ENCODE measurements at regions not wholly inside any gene's neighbourhood (a gene's known extent, or its start where the extent isn't known, plus 50 kb on each side); places are given as distances from the start of the nearest gene placed in this dataset.

DNA sequence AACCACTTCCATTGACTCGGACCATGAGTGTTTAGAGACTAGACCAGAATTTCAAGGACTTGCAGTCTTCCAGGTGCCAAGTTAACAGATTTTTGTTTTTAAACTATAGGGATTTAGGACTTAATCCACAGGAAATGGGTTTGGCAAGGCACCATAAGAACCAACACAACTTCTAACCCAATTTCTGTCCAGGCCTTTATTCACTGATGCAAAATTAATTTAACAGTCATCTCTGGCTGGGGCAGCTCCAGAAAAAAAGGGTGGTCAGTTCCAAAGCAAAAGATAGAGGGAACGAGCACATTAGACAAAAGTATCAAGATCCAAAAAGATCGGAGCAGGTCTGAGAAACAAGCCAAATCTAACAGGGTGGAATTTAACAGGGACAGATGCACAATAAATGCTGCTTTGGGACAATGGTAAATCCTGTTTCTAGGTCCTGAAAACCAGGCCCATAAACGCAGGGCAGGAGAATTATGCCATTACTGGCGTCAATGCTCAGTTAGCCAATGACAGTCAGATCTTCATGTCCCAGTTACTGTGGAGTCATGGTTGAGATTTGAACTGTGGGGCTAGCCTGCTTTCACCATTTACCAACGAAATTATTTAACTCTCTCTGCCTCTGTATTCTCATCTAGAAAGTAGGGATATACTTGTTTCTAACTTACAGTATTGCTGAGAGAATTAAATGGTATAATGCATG, 590.8 kb upstream of the BRINP1 start:
- TF ChIP-seq, protein P1, sequence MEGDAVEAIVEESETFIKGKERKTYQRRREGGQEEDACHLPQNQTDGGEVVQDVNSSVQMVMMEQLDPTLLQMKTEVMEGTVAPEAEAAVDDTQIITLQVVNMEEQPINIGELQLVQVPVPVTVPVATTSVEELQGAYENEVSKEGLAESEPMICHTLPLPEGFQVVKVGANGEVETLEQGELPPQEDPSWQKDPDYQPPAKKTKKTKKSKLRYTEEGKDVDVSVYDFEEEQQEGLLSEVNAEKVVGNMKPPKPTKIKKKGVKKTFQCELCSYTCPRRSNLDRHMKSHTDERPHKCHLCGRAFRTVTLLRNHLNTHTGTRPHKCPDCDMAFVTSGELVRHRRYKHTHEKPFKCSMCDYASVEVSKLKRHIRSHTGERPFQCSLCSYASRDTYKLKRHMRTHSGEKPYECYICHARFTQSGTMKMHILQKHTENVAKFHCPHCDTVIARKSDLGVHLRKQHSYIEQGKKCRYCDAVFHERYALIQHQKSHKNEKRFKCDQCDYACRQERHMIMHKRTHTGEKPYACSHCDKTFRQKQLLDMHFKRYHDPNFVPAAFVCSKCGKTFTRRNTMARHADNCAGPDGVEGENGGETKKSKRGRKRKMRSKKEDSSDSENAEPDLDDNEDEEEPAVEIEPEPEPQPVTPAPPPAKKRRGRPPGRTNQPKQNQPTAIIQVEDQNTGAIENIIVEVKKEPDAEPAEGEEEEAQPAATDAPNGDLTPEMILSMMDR (conservative IDR thresholded peaks at IDR 0.05; ENCODE audit: control insufficient read depth, insufficient read depth, low read depth, low read length): no peak
- H3K4me3 ChIP-seq (ENCODE audit: control insufficient read depth, low read depth, low read length): no peak overlapping the region
- DNase-seq (ENCODE audit: low read depth): peak; percentile 6

DNA sequence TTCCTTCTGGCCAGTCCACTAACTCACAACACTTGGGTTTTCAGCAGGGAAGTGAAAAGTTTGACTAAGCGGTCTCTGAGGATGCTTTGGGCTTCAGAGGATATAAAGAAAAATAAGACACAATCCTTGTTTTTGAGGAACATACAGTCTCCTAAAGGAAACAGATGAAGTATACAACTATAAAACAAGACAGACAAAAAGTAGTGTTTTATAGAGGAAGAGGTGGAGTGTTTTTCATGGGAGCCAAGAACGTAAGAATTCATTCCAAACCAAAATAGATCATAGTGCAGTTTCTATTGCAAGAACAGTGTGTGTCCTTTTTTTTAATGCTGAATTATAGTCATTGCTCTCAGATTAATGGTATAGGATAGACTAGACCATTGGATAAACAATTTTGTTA, 586.9 kb upstream of the BRINP1 start:
- DNase-seq (ENCODE audit: low read depth): no peak
- TF ChIP-seq, protein P1 (conservative IDR thresholded peaks at IDR 0.05; ENCODE audit: control insufficient read depth, insufficient read depth, low read depth, low read length): no peak
- no peak overlapping the region for H3K4me3 ChIP-seq (ENCODE audit: control insufficient read depth, low read depth, low read length)

DNA sequence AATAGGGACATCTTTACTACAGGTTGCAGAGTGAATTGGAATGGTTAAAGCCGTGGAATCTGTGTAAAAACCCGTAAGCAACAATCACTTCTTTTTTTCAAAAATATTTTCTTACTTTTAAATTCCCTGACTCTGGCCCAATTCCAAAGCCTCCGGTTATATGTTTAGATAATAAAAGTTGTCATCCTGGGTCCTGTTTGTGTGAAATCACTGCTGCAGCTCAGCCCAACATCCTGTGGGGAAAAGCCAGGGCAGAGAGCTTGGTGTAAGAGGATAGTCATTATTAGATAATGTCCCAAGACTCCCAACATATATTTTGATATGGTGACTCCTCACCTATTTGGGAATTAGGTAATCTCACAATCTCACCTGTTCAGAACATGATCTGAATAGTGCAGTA, 586.0 kb upstream of the BRINP1 start:
- no peak for DNase-seq (ENCODE audit: low read depth)

DNA sequence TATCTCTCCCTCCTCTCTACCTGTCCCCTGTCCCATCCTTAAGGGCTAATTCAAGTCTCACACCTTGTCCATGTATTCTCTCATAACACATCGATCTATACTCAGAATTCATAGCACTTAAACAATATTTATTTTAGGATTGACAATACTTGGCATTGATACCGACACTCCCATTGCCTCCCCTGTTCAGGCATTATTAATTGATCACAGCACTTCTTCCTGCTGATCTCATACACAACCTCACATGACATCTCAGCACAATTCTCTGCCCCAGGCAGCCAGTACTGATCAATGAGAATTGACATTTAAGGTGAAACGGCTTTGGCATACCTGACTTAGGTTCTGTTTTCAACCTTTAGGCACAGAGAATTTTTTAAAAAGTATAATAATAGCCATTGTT, 582.4 kb upstream of the BRINP1 start:
- peak; percentile 5 for DNase-seq (ENCODE audit: low read depth)
- TF ChIP-seq, protein P1 (conservative IDR thresholded peaks at IDR 0.05; ENCODE audit: control insufficient read depth, insufficient read depth, low read depth, low read length): no peak
- H3K4me3 ChIP-seq (ENCODE audit: control insufficient read depth, low read depth, low read length): no peak overlapping the region

More for the DNA sequence above, 586.0 kb upstream of the BRINP1 start:
- TF ChIP-seq, protein P1 (conservative IDR thresholded peaks at IDR 0.05; ENCODE audit: control insufficient read depth, insufficient read depth, low read depth, low read length): no peak
- no peak overlapping the region for H3K4me3 ChIP-seq (ENCODE audit: control insufficient read depth, low read depth, low read length)

DNA sequence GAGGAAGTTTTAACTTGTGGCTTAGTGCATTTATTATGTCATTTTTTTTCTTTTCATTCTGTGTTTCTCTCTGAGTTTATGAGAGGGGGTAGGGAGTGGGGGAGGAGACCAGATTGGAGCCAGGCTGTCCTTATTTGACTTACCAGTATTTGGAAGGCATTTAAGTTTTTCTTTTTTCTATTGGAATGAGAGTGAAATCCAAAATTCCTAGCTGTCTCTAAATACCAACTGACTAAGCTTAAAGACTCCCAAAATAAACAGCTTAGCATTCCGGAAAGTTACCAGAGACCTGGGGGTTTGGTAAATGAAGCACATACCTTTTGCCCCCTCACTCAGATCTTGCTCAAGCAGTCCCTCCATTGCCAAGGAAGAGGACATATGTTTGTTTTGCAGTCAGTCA, 581.9 kb upstream of the BRINP1 start:
- DNase-seq (ENCODE audit: low read depth): peak; percentile 69
- TF ChIP-seq, protein P1 (conservative IDR thresholded peaks at IDR 0.05; ENCODE audit: control insufficient read depth, insufficient read depth, low read depth, low read length): no peak
- H3K4me3 ChIP-seq (ENCODE audit: control insufficient read depth, low read depth, low read length): no peak overlapping the region

DNA sequence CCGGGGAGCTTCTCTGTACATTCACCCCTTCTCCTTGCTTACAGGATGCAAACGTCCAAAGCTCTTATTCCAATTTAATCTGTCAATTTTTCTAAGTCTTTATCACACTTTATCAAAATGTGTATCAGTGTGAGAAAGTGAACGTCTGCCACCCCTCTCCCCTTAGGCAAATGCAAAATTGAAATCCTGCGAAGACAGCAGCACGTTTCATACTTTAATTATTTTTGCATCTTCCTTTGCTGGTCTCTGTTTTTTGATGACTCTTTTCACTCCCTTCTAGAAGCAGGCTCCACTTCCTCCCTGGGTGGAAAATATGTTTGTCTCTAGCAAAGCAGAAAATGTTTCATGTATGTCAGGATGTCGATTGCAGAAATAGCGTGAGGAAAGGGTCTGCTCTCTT, 576.5 kb upstream of the BRINP1 start:
- H3K4me3 ChIP-seq (ENCODE audit: control insufficient read depth, low read depth, low read length): no peak overlapping the region
- TF ChIP-seq, protein P1 (conservative IDR thresholded peaks at IDR 0.05; ENCODE audit: control insufficient read depth, insufficient read depth, low read depth, low read length): no peak
- DNase-seq (ENCODE audit: low read depth): no peak

Measured in fibroblast of mammary gland (primary cell).